ENCODE measurements at regions not wholly inside any gene's neighbourhood (a gene's known extent, or its start where the extent isn't known, plus 50 kb on each side); places are given as distances from the start of the nearest gene placed in this dataset.

GRCh38 chr7:125122173-125122572 is 192.5 kb upstream of the POT1 start:
- TF ChIP-seq EZH2 (IDR thresholded peaks at IDR 0.05) (no peak), EZH2phosphoT487 (IDR thresholded peaks at IDR 0.05) (no peak), CTCF (IDR thresholded peaks at IDR 0.05) (no peak)
- Histone ChIP-seq H3K4me1 (no peaks in the 10 kb centered on the region), H3K4me3 (no peak overlapping the region), H3K36me3 (no peaks in the 10 kb centered on the region), H4K20me1 (ENCODE audit: low read depth) (no peaks in the 10 kb centered on the region), H3K9me3 (ENCODE audit: low read depth) (no peaks in the 10 kb centered on the region), H3K27me3 (no peaks in the 10 kb centered on the region), H3K27ac (no peak overlapping the region), H3K4me2 (no peak overlapping the region), H3K79me2 (ENCODE audit: low read depth) (no peaks in the 10 kb centered on the region), H3F3A (ENCODE audit: low read depth) (no peaks in the 10 kb centered on the region), H3K9ac (no peak overlapping the region), H2AFZ (replicated peaks) (no peak overlapping the region)
- H3K27me3 Mint-ChIP-seq (ENCODE audit: insufficient read depth, low read depth), result peaks cover 3% of the 10 kb centered on the region
- no peak for DNase-seq (ENCODE audit: low spot score)
- peaks cover 6% of the 10 kb centered on the region for H3K9me3 Mint-ChIP-seq
- no peaks in the 10 kb centered on the region for H3K36me3 Mint-ChIP-seq
- peaks cover 11% of the 10 kb centered on the region for H3K4me1 Mint-ChIP-seq
- no peak overlapping the region for H3K27ac Mint-ChIP-seq
- H3K4me3 Mint-ChIP-seq, result no peak overlapping the region

- Mint-ChIP-seq H3K4me1 (peaks cover 8% of the 10 kb centered on the region), H3K9me3 (peaks cover 4% of the 10 kb centered on the region), H3K27me3 (ENCODE audit: insufficient read depth, low read depth) (peaks cover 3% of the 10 kb centered on the region), H3K27ac (no peak overlapping the region), H3K36me3 (no peaks in the 10 kb centered on the region), H3K4me3 (no peak overlapping the region)
- no peaks in the 10 kb centered on the region for H3K9me3 ChIP-seq (ENCODE audit: low read depth)
- H3K36me3 ChIP-seq, result no peaks in the 10 kb centered on the region
- no peak overlapping the region for H3K4me3 ChIP-seq
- no peak overlapping the region for H3K4me2 ChIP-seq
- no peak overlapping the region for H3K27ac ChIP-seq
- DNase-seq (ENCODE audit: low spot score), result no peak
- no peaks in the 10 kb centered on the region for H3K79me2 ChIP-seq (ENCODE audit: low read depth)
- TF ChIP-seq EZH2phosphoT487 (IDR thresholded peaks at IDR 0.05) (no peak), EZH2 (IDR thresholded peaks at IDR 0.05) (no peak), CTCF (IDR thresholded peaks at IDR 0.05) (no peak)
- H3F3A ChIP-seq (ENCODE audit: low read depth), result no peaks in the 10 kb centered on the region
- H3K9ac ChIP-seq, result no peak overlapping the region
- H4K20me1 ChIP-seq (ENCODE audit: low read depth), result no peaks in the 10 kb centered on the region
- H3K27me3 ChIP-seq, result no peaks in the 10 kb centered on the region
- H2AFZ ChIP-seq (replicated peaks), result no peak overlapping the region
- H3K4me1 ChIP-seq, result no peaks in the 10 kb centered on the region
Observed at GRCh38 chr7:125119559-125120115, 190.0 kb upstream of the POT1 start.

- DNase-seq (ENCODE audit: low spot score), result no peak
- Histone ChIP-seq H3K9me3 (ENCODE audit: low read depth) (no peaks in the 10 kb centered on the region), H3K4me3 (no peak overlapping the region), H3K9ac (no peak overlapping the region), H3K27ac (no peak overlapping the region), H3K79me2 (ENCODE audit: low read depth) (no peaks in the 10 kb centered on the region), H3K27me3 (no peaks in the 10 kb centered on the region), H3K4me2 (no peak overlapping the region), H3F3A (ENCODE audit: low read depth) (no peaks in the 10 kb centered on the region), H3K4me1 (no peaks in the 10 kb centered on the region), H4K20me1 (ENCODE audit: low read depth) (no peaks in the 10 kb centered on the region), H3K36me3 (no peaks in the 10 kb centered on the region), H2AFZ (replicated peaks) (no peak overlapping the region)
- peaks cover 2% of the 10 kb centered on the region for H3K9me3 Mint-ChIP-seq
- H3K36me3 Mint-ChIP-seq, result no peaks in the 10 kb centered on the region
- TF ChIP-seq EZH2phosphoT487 (IDR thresholded peaks at IDR 0.05) (no peak), CTCF (IDR thresholded peaks at IDR 0.05) (no peak), EZH2 (IDR thresholded peaks at IDR 0.05) (no peak)
- H3K4me1 Mint-ChIP-seq, result peaks cover 6% of the 10 kb centered on the region
- peaks cover 3% of the 10 kb centered on the region for H3K27me3 Mint-ChIP-seq (ENCODE audit: insufficient read depth, low read depth)
- no peak overlapping the region for H3K27ac Mint-ChIP-seq
- H3K4me3 Mint-ChIP-seq, result no peak overlapping the region
Observed at GRCh38 chr7:125118444-125118843, 188.8 kb upstream of the POT1 start.
